ENCODE measurements at regions not wholly inside any gene's neighbourhood (a gene's known extent, or its start where the extent isn't known, plus 50 kb on each side); places are given as distances from the start of the nearest gene placed in this dataset.
A peak's percentile ranks its signal among the peaks of the same experiment; 100 is the strongest.

- H3K27me3 ChIP-seq (ENCODE audit: control insufficient read depth, insufficient read depth, low read length) = no peaks in the 10 kb centered on the region
- intact Hi-C loops (cut with micrococcal nuclease) (no loop called here), dilution Hi-C loops (cut with HindIII; ENCODE audit: low sequenced_read_pairs, unreplicated experiment) (no loop called here), in situ Hi-C loops (cut with MboI; ENCODE audit: low sequenced_read_pairs) (no loop called here)
- H3K23ac ChIP-seq (ENCODE audit: low read depth, low read length) = no peak overlapping the region
- no peak overlapping the region for H2AK9ac ChIP-seq (replicated peaks; ENCODE audit: low read depth, low read length, poor library complexity)
- no peak overlapping the region for H3K27ac ChIP-seq (ENCODE audit: insufficient read depth, low read length)
- H3K9ac ChIP-seq (ENCODE audit: low read depth, low read length) = no peak overlapping the region
- DNase-seq (peak; percentile 3), ATAC-seq (ENCODE audit: low read depth) (no peak)
- POLR2A ChIA-PET (ENCODE audit: unreplicated experiment) = no interaction called here
- H2BK120ac ChIP-seq (ENCODE audit: low read depth, low read length) = no peak overlapping the region
- no peak for TF ChIP-seq CTCF (conservative IDR thresholded peaks at IDR 0.05; ENCODE audit: low read depth, low read length)
- TF ChIP-seq CEBPB (IDR thresholded peaks at IDR 0.05; ENCODE audit: low read depth, low read length) = 0 out of 2 replicates have a peak, but pooled peaks have one; percentile 38
- no peak for TF ChIP-seq MAFK (IDR thresholded peaks at IDR 0.05; ENCODE audit: low read depth, low read length)
- 0% methylated on average over 1 of the region's 4 CpGs; no CpG with 5 or more reads in 1 of the 2 experiments for WGBS, 2 experiments (ENCODE audit: extremely low coverage in 2 of 2, insufficient read length in 1 of 2)
- CTCF ChIA-PET = no interaction called here
- no peaks in the 10 kb centered on the region for H4K20me1 ChIP-seq (ENCODE audit: insufficient read depth, low read length)
- H4K91ac ChIP-seq (ENCODE audit: insufficient read depth, low read depth, low read length) = no peak overlapping the region
- H3K4me3 ChIP-seq (ENCODE audit: insufficient read depth, low read depth, low read length) = no peak overlapping the region
- BruUV-seq (replicated peaks) = no TSS peak
- H2BK20ac ChIP-seq (ENCODE audit: low read depth, low read length) = no peak overlapping the region
- no peak overlapping the region for H2BK5ac ChIP-seq (ENCODE audit: low read depth, low read length, poor library complexity, severe bottlenecking)
- no peak overlapping the region for H2AK5ac ChIP-seq (ENCODE audit: low read depth, low read length)
- no peak overlapping the region for H3K56ac ChIP-seq (ENCODE audit: extremely low read depth, insufficient read depth, low read length)
- H3K18ac ChIP-seq (ENCODE audit: low read depth, low read length) = no peak overlapping the region
- H3K9me3 ChIP-seq (ENCODE audit: control insufficient read depth, insufficient read depth, low read length) = no peaks in the 10 kb centered on the region; the same call in 1 of the 2 replicates
- no peaks in the 10 kb centered on the region for H3K79me1 ChIP-seq (ENCODE audit: low read depth in 1 of 2, low read length in 2 of 2)
- H4K8ac ChIP-seq (ENCODE audit: low read depth in 2 of 2, low read length in 2 of 2) = no peak overlapping the region
- no peak overlapping the region for H3K4ac ChIP-seq (ENCODE audit: low read depth, low read length)
- no peaks in the 10 kb centered on the region for H3K36me3 ChIP-seq (ENCODE audit: control insufficient read depth, insufficient read depth, low read length)
- no peak overlapping the region for H4K5ac ChIP-seq (ENCODE audit: low read depth, low read length)
- no peak overlapping the region for H3K4me2 ChIP-seq (ENCODE audit: low read depth, low read length)
- no peak overlapping the region for H2BK15ac ChIP-seq (ENCODE audit: low read depth, low read length)
- no peak overlapping the region for H2AFZ ChIP-seq (replicated peaks; ENCODE audit: low read length, poor library complexity)
- H3K9me1 ChIP-seq (ENCODE audit: insufficient read depth, low read length) = no peaks in the 10 kb centered on the region
- no peak overlapping the region for H3K14ac ChIP-seq (replicated peaks; ENCODE audit: low read depth, low read length)
- no peaks in the 10 kb centered on the region for H3K4me1 ChIP-seq (ENCODE audit: control insufficient read depth, insufficient read depth, low read length)
Measured at GRCh38 chr13:89846926-89847585, 1500.4 kb upstream of the MIR17HG start.

All from IMR-90 (cell line).